ENCODE measurements at regions not wholly inside any gene's neighbourhood (a gene's known extent, or its start where the extent isn't known, plus 50 kb on each side); places are given as distances from the start of the nearest gene placed in this dataset.

GRCh38 chr4:96841801-96842200 is 1001.9 kb downstream of the PDHA2 start:
- TF ChIP-seq POLR2A (IDR thresholded peaks at IDR 0.05; ENCODE audit: borderline replicate concordance, extremely low read depth, insufficient read depth, insufficient read length) (no peak), RAD21 (IDR thresholded peaks at IDR 0.05; ENCODE audit: low read depth) (no peak), EZH2phosphoT487 (IDR thresholded peaks at IDR 0.05; ENCODE audit: borderline replicate concordance) (no peak), CTCF (IDR thresholded peaks at IDR 0.05 in 2 of 3, conservative IDR thresholded peaks at IDR 0.05 in 1 of 3; ENCODE audit: borderline replicate concordance in 1 of 3, insufficient read depth in 1 of 3, low read depth in 2 of 3, low read length in 2 of 3) (no peak), SP1 (IDR thresholded peaks at IDR 0.05; ENCODE audit: low read depth) (no peak), SRF (IDR thresholded peaks at IDR 0.05; ENCODE audit: low read depth) (no peak), TCF7L2 (IDR thresholded peaks at IDR 0.05; ENCODE audit: borderline replicate concordance, extremely low read depth, insufficient read depth, insufficient read length) (no peak), REST (IDR thresholded peaks at IDR 0.05; ENCODE audit: low read depth) (no peak)
